PFSK-1 (cell line): ENCODE measurements at regions not wholly inside any gene's neighbourhood (a gene's known extent, or its start where the extent isn't known, plus 50 kb on each side); places are given as distances from the start of the nearest gene placed in this dataset.

Experiments
- FOXP2 ChIP-seq: optimal IDR thresholded peaks from 2 replicates; pipeline ENCODE3; 2011; ENCODE audit warnings: borderline replicate concordance, control low read depth, inconsistent platforms; ENCODE audit not compliant: insufficient read depth; ENCODE audit errors: extremely low read length, extremely low read depth
- POLR2AphosphoS5 ChIP-seq: IDR thresholded peaks from 2 replicates; pipeline ENCODE4 v1.6.1; 2012; ENCODE audit warnings: low read depth, mild to moderate bottlenecking, control low read depth, low read length, moderate library complexity
- TAF1 ChIP-seq: IDR thresholded peaks from 2 replicates; pipeline ENCODE4 v1.6.1; 2012; ENCODE audit warnings: low read length, control low read depth, borderline replicate concordance; ENCODE audit not compliant: insufficient read depth
- TF ChIP-seq, protein P1 (sequence below), 2 experiments: IDR thresholded peaks; 2 replicates each; pipeline versions ENCODE4 v1.6.1 to v1.8.0; 2011 to 2012; ENCODE audit warnings: low read depth in 2 of 2, low read length in 2 of 2, control low read depth in 1 of 2, inconsistent platforms in 1 of 2, mild to moderate bottlenecking in 1 of 2, moderate library complexity in 1 of 2; ENCODE audit not compliant: insufficient read depth in 1 of 2

GRCh38 chr2:30316408-30316807 is 85.1 kb downstream of the LBH start:
- TF ChIP-seq POLR2AphosphoS5: no peak
- no peak for TF ChIP-seq TAF1
- TF ChIP-seq, protein P1, sequence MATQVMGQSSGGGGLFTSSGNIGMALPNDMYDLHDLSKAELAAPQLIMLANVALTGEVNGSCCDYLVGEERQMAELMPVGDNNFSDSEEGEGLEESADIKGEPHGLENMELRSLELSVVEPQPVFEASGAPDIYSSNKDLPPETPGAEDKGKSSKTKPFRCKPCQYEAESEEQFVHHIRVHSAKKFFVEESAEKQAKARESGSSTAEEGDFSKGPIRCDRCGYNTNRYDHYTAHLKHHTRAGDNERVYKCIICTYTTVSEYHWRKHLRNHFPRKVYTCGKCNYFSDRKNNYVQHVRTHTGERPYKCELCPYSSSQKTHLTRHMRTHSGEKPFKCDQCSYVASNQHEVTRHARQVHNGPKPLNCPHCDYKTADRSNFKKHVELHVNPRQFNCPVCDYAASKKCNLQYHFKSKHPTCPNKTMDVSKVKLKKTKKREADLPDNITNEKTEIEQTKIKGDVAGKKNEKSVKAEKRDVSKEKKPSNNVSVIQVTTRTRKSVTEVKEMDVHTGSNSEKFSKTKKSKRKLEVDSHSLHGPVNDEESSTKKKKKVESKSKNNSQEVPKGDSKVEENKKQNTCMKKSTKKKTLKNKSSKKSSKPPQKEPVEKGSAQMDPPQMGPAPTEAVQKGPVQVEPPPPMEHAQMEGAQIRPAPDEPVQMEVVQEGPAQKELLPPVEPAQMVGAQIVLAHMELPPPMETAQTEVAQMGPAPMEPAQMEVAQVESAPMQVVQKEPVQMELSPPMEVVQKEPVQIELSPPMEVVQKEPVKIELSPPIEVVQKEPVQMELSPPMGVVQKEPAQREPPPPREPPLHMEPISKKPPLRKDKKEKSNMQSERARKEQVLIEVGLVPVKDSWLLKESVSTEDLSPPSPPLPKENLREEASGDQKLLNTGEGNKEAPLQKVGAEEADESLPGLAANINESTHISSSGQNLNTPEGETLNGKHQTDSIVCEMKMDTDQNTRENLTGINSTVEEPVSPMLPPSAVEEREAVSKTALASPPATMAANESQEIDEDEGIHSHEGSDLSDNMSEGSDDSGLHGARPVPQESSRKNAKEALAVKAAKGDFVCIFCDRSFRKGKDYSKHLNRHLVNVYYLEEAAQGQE (IDR thresholded peaks at IDR 0.05; ENCODE audit: insufficient read depth in 1 of 2, low read depth in 2 of 2, low read length in 2 of 2): no peak
- TF ChIP-seq FOXP2: no peak
